Cardiac muscle cell (in vitro differentiated cells and primary cell): ENCODE measurements at regions not wholly inside any gene's neighbourhood (a gene's known extent, or its start where the extent isn't known, plus 50 kb on each side); places are given as distances from the start of the nearest gene placed in this dataset.

Experiments
- DNase-seq, 2 donors: peaks; one replicate each; pipeline versions ENCODE4 v3.0.0 to v3.0.0-alpha.2; 2010 to 2017; ENCODE audit warnings: low read depth in 1 of 2, low spot score in 1 of 2
- H3K27ac ChIP-seq: fragments of 200-600 bp; sonication (generic); 2 replicates; pipeline ENCODE4 v1.5.1; 2016
- H3K27me3 ChIP-seq: fragments of 200-600 bp; sonication (generic); 2 replicates; pipeline ENCODE4 v1.6.0; 2016; ENCODE audit warnings: control low read depth
- H3K36me3 ChIP-seq: fragments of 200-600 bp; sonication (generic); 2 replicates; pipeline ENCODE4 v1.5.1; 2016; ENCODE audit warnings: control low read depth
- H3K4me1 ChIP-seq: fragments of 200-600 bp; sonication (generic); 2 replicates; pipeline ENCODE4 v1.8.1; 2017; ENCODE audit warnings: low read depth, mild to moderate bottlenecking, mixed run types
- H3K4me3 ChIP-seq: fragments of 200-600 bp; sonication (generic); 2 replicates; pipeline ENCODE4 v1.5.1; 2016; ENCODE audit warnings: mild to moderate bottlenecking
- H3K9me3 ChIP-seq: fragments of 200-600 bp; sonication (generic); 2 replicates; pipeline ENCODE4 v1.5.1; 2017; ENCODE audit warnings: low read depth, mild to moderate bottlenecking, control low read depth
- TF ChIP-seq, protein P1 (sequence below): IDR thresholded peaks from 2 replicates; pipeline ENCODE4 v1.5.1; 2012; ENCODE audit warnings: low read depth, mild to moderate bottlenecking, low read length

DNA sequence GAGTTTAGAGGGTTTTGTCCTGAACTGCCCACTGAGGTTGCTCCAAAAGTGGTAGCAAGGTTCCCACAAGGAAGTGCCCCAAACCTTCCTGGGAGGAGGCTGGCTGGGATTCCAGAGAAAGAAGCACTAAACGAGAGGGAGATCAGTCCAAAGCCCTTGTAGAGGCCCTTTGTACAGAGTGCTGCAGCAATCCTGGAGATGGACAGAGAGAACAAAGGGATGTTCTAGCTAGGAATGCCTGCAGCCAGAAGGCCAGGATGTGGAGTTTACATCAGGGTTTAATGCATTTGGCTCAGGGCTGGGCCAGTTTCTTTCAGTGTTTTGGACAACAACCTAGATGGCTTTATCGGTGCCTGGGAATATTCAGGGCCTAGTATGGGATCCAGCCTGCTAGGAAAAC is 2155.1 kb upstream of the AGA start:
- no peaks in the 10 kb centered on the region for H3K4me1 ChIP-seq
- H3K27ac ChIP-seq, result no peak overlapping the region
- no peak overlapping the region for H3K4me3 ChIP-seq
- TF ChIP-seq, protein P1, sequence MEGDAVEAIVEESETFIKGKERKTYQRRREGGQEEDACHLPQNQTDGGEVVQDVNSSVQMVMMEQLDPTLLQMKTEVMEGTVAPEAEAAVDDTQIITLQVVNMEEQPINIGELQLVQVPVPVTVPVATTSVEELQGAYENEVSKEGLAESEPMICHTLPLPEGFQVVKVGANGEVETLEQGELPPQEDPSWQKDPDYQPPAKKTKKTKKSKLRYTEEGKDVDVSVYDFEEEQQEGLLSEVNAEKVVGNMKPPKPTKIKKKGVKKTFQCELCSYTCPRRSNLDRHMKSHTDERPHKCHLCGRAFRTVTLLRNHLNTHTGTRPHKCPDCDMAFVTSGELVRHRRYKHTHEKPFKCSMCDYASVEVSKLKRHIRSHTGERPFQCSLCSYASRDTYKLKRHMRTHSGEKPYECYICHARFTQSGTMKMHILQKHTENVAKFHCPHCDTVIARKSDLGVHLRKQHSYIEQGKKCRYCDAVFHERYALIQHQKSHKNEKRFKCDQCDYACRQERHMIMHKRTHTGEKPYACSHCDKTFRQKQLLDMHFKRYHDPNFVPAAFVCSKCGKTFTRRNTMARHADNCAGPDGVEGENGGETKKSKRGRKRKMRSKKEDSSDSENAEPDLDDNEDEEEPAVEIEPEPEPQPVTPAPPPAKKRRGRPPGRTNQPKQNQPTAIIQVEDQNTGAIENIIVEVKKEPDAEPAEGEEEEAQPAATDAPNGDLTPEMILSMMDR, result no peak
- no peaks in the 10 kb centered on the region for H3K27me3 ChIP-seq
- H3K9me3 ChIP-seq, result no peaks in the 10 kb centered on the region
- no peaks in the 10 kb centered on the region for H3K36me3 ChIP-seq
- no peak for DNase-seq

DNA sequence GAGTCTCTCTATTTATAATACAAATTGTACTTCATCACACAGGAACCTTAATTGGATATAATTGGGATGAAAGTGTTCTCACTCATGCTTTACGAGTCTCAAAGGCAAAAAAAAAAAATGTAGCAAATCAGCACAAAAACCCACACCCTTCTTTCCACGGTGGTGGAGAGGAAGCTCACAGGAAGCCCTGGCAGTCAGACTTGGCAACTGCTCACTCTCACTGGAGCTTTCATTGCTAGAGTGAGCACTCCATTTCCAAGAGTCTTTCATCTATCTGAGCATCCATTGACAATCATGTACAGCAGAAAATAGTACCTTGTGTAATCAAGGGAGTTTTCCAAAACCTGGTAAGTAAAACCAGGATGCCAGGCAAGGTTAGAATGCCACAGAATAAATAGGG is 2159.4 kb upstream of the AGA start:
- Histone ChIP-seq H3K9me3 (no peaks in the 10 kb centered on the region), H3K4me3 (no peak overlapping the region), H3K27ac (no peak overlapping the region), H3K27me3 (no peaks in the 10 kb centered on the region), H3K36me3 (no peaks in the 10 kb centered on the region), H3K4me1 (no peaks in the 10 kb centered on the region)
- DNase-seq, result no peak
- TF ChIP-seq, protein P1, result no peak

DNA sequence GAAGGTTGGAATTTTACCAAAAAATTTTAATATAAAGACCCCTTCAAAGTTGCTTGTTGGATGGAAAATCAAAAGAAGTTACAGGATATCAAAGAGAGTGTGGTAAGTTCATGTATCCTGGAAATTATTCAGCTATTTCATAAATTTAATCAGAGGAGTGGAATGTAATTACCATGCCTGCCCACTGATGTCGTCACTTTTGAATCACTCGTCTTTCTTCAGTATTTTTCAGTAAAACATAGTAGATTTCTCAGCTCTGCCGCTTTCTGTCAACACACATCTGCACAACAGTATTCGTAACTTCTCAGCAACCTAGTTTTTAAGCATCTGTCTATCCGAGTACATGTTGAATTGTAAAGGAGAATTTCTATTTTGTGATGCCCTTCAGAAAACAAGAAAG is 2163.0 kb upstream of the AGA start:
- Histone ChIP-seq H3K9me3 (no peaks in the 10 kb centered on the region), H3K27ac (no peak overlapping the region), H3K4me3 (no peak overlapping the region), H3K27me3 (no peaks in the 10 kb centered on the region), H3K36me3 (no peaks in the 10 kb centered on the region), H3K4me1 (no peaks in the 10 kb centered on the region)
- TF ChIP-seq, protein P1, result no peak
- DNase-seq, result peak in 1 of 2 donors; percentile 2

DNA sequence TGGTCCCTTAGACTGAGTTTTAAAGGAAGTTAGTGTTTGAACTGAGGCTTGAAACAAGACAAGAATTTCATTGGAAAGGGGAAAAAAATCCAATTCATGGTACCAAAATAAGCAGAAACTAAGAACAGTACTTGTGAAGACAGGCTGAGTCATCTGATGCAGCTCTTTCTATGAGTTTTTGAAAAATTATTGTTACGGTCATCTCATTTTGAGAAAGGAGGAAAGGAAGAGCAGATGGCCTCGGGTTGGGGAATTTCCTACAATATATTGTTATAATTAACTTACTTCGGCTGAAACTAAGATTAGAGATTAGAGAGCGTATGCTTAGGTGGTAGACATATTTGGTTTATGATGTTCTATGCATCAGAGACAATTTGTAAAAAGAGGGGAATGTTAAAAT is 2164.8 kb upstream of the AGA start:
- TF ChIP-seq, protein P1, result no peak
- Histone ChIP-seq H3K4me1 (no peaks in the 10 kb centered on the region), H3K4me3 (no peak overlapping the region), H3K36me3 (no peaks in the 10 kb centered on the region), H3K9me3 (no peaks in the 10 kb centered on the region), H3K27ac (no peak overlapping the region), H3K27me3 (no peaks in the 10 kb centered on the region)
- no peak for DNase-seq

DNA sequence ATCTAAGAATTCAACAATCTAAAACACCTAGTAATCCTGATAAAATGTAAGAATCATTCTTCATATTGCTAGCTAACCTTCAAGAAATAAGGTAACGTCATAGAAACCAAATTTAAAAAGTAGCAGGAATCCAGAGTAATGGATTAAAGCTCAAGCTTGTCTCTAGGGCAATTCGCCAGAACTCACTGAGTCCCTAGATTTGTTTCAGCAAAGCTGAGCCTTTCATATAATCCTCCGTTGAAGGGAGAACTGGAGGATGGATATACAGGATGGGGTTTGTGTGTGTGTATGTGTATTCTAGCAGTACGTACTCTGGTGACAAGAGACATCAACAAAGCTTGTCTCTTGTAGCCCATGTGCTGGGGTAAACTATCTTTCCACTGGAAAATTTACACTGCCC is 2173.5 kb upstream of the AGA start:
- Histone ChIP-seq H3K27me3 (no peaks in the 10 kb centered on the region), H3K4me1 (no peaks in the 10 kb centered on the region), H3K27ac (no peak overlapping the region), H3K9me3 (no peaks in the 10 kb centered on the region), H3K4me3 (no peak overlapping the region), H3K36me3 (no peaks in the 10 kb centered on the region)
- TF ChIP-seq, protein P1, result no peak
- no peak for DNase-seq

DNA sequence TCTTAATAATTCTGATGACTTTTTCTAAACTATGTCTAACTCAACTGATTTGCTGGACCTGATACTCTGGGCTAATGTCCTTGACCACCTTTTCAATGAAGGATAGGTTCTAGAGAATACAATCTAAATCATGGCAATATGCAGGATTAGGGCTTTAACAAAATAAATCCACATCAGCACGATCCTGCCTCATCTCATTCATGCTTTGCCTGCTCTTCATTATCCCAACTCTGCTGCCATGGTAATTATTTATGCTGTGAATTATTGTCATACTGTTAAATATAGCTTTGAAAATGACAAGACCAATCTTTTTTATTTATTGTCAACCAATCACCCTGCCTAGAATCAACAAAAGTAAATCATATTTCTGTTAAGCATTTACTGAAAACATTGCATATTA is 2176.7 kb upstream of the AGA start:
- Histone ChIP-seq H3K27ac (no peak overlapping the region), H3K27me3 (no peaks in the 10 kb centered on the region), H3K4me3 (no peak overlapping the region), H3K36me3 (no peaks in the 10 kb centered on the region), H3K9me3 (no peaks in the 10 kb centered on the region), H3K4me1 (no peaks in the 10 kb centered on the region)
- TF ChIP-seq, protein P1, result no peak
- DNase-seq, result no peak
